ENCODE measurements at regions not wholly inside any gene's neighbourhood (a gene's known extent, or its start where the extent isn't known, plus 50 kb on each side); places are given as distances from the start of the nearest gene placed in this dataset.
"Not testable (repeated sequence)": the region's sequence is repeated elsewhere in the genome, so short reads cannot be mapped to it uniquely, and the experiment has no call there.

DNA sequence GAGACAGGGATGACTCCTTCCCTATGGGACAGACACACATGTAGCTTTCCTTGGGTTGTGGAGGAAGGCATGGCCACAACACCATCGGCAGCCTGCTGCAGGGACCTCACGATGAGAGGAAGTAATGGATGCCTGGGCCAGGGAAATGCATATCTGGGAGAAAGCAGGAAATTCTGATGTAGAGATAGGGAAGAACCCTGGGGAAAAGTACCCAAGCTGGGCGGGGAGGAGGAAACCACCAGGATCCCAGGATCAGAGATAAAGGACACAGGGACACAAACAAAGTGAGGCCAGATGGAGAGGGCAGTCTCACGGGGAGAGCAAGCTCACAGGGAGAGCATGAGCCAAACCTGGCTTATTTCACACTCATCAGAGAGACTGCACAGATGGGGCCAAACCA is 294.7 kb upstream of the TEKT4 start:
- DNase-seq = not testable (repeated sequence)

DNA sequence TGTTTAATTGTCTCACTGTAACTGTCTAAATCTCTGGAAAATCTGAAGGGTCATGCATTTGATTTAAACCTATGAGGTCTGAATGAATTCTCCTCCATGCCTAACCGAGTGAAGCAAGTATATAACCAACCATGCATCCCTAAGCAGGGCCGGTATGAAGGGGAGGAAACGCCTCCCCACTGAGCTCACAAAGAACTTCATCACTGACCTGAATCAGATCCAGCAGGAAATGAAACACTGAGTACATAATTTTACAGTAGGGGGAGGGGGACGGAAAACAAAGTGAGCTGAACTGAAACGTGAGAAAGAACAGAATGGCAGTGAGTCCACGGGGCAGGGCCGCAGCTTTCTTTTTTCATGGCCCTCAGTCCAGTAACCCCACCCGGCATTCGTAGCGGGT is 294.1 kb upstream of the TEKT4 start:
- not testable (repeated sequence) for DNase-seq

DNA sequence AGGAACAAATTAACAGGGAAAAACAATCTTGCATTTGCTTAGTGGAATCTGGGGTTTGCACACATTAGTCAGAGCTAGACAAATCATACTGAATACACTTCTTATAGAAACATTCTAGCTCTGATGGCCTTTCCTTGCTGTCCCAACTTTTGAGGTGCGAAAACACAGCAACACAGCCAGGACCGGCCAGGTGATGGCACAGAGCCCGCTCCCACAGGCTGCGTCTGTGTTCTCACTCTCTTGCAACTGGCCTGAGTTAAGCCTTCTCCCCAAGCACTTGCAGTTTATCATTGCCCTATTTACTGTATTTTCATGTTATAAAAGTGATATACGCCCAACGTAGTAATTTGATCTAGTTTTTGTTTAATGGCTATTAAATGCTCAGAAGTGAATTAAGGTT is 292.0 kb upstream of the TEKT4 start:
- DNase-seq = not testable (repeated sequence)

DNA sequence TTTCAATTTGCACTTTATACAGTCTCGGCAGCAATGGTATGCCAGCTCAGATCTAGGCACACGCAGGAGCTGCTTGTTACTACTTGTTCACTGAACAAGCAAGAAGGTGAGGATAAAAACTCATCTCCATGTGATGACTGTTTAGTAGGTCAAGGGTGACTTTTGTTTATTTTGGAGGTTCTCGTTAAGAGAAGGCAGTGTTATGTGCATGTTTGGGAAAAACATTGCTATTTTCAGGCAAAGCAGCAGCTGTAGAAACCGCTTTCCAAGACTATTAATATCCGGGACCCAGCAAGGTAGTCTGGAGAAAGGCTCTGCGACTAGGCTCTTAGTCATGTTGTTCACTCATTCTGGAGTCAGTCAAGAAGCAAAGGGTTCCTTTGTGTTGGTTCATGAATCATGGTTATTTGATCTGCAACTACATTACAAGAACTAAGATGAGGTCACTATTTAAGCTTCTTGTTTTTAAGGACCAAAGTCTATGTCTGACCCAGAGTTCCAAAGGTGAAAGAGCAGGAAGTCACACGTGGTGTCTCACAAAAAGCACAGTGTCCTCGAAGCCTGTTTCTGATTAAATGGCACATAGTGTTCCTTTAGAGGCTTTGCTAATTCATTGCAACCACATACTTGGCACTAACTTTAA is 288.0 kb upstream of the TEKT4 start:
- not testable (repeated sequence) for DNase-seq

DNA sequence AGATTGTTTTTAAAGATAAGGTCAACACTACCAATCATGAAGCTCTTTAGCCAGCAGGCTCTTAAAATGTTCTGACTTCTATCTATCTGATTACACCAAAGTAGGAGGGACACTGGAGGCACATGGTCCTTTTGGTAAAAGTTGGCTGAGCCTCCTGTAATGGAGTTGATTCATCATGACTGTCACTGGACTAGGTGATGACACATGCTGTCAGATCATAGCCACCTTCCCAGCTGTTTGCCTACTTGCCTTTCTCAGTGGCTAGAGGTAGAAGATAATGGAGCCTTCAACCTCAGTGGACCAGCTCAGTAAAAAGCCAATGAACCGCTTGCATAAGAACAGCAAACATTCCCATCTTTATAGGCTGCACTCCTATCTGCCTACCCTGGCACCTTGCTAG is 286.7 kb upstream of the TEKT4 start:
- DNase-seq = not testable (repeated sequence)

DNA sequence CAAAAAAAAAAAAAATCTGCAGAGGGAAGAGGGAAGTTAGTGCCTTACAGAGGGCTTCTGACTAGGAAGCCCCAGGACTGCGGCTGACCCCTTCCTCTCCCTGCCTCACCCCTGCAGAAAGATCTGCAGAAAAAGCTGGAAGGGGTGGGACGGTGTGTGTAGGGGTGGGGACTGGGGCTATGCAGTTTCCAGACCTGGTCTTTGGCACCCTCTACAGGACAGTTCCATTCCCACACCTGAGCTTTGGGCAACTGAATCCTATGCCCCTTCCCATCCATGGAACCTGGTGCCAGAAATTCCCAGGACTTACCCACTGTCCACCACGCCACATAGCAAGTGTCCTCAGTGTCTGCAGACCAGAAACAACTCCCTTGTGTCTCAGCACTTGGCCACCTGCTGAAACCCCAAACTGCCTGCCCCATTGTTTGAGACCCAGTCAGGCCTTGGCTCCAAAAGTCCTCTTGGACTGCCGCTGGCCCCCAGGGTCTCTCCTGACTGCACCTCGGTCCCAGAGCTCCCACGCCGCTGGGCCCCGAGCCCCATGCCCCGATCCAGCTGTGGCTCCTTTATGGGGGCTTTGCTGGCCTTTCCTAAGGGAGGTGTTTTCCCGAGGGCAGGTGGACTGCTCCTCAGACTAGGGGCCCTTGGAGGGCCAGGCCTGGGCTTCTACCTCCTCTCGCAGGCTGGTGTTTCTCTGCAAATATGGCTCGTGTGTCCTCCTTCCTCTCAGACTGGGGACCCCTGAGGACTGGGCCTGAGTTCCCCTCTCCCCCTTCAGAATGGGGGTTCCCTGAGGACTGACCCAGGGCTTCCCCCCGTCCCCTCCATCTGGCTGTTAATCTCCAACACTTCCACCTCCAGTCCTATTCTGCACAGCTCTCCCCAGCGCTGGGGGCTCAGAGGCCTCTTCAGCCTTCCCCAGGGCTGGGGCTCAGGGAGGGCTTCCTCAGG is 284.9 kb upstream of the TEKT4 start:
- peak; percentile 0 for DNase-seq

DNA sequence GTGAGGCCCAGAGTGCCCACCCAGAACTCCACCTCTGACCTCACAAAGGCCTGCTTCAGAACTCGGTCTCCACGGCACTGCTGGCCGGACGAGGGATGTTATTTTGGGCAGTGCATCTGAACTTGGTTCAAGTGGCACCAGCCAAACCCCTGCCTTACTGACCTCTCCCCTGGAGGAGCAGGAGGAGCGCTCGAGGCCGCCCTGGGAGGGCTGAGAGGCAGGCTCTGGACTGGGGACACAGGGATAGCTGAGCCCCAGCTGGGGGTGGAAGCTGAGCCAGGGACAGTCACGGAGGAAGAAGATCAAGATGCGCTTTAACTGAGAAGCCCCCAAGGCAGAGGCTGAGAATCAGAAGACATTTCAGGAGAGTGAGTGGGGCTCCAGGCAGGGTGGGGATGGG is 284.2 kb upstream of the TEKT4 start:
- DNase-seq = not testable (repeated sequence)

DNA sequence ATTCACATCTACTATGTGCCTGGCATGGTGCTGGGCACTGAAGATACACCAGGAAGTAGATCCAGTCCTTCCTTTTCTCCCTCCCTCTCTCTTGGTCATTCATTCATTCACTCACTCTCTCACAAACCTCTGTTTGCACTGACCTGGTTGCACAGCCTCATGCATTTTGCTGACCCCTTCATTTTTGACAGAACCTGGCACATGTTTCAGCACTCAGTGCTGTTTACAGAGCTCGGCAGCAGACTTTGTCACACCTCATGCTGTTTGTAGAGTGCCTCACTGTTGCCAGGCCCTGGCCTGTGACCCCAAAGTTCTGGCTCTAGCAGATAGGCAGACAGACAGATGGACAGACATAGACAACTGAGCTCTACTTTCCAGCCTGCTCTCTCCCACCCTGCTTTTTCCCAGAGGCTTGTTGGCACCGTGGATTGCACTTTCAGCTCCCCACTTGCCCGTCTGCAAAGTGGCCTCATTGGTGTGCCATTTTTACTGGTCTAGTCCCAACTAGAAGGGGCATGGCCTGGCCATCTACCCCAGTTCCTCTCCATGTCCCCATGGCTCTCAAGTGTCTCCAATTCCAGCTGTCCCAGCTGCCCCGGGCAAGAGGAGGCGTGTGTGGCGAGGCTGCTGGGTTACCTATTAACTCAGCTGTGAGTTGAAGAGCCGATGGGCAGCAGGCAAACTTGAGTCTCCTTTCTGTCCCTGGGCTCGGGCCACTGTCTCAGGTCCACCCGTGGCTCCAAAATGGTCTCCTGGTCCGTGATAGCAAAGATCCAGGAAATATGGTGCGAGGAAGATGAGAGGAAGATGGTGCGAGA is 277.0 kb upstream of the TEKT4 start:
- not testable (repeated sequence) for DNase-seq

DNA sequence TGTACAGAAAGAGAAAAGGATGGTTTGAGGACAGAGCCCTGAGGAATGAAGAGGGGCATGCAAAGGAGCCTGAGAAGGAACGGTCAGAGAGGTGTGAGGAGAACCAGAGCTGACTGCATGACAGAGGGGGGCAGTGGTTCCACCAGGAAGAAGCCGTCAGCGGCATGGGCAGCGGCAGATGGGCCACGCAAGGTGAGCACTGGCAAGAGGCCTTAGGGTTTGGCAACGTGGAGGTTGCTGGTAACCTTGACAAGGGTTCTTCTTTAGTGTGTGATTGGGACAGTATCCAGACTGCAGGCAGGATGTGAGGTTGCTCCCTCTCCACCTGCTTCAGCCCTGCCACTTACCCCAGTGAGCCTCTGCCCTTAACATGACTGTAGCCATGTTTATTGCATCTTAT is 275.3 kb upstream of the TEKT4 start:
- DNase-seq = not testable (repeated sequence)

DNA sequence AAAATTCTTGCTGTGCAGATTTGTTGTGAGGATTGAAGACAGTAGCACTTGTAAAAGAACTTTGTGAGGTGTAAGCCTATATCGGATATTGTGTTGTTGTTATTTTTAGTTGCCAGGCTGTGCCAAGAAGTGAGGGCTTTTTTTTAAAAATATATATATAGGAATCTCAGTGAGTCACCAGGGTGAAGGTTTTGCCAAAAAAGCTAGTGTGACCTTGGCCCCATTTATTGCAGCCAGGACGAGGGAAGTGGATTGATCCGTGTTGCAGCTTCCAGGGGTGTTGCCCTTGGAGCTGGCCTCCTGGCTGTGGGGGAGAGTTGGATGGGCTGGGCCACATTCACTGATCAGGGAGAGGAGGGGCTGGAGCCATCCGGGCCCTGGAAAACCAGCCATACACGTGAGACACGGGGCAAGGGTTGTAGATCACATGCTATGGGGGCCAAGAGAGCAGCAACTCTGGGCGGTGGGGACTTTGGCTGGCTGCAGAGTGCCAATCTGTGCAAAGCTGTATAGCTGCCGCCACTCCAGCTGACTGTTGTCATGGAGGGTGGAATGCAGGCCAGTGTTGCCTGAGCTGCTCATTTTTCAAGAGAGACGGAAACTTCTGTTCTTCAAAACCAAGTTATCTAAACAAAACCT is 273.0 kb upstream of the TEKT4 start:
- DNase-seq = not testable (repeated sequence)

DNA sequence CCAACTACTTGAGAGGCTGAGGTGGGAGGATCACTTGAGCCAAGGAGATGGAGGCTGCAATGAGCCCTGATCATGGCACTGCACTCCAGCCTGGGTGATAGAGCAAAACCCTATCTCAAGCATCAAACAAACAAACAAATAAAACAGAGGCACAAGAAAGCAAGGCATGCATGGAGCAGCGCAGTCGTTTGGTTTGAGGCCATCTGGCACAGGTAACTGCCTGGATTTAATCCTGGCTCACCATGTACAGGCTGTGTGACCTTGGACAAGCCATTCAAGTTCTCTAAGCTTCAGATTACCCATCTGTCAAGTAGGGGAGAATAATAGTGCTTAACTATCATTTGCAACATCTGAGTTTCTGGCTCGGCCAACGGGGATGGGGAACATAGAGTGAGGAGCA is 270.3 kb upstream of the TEKT4 start:
- DNase-seq = not testable (repeated sequence)

DNA sequence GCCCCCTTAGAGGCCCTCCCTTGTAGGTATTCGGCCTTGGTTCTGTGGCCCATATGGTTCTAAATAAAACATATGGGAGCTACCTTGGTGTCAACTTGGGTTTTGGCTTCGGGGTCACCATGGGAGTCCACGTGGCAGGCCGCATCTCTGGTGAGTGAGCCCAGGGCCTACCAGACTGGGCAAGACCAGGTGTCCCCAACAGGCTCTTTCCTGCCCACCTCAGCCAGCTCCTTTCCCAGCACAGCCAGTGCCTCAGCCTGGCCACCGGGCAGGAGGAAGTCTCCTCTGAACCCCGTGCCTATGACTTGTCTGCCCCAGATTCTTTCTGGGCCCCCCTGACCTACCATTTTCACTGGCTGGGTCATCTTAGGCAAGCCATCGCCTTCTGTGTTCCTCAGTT is 268.8 kb upstream of the TEKT4 start:
- DNase-seq = no peak

DNA sequence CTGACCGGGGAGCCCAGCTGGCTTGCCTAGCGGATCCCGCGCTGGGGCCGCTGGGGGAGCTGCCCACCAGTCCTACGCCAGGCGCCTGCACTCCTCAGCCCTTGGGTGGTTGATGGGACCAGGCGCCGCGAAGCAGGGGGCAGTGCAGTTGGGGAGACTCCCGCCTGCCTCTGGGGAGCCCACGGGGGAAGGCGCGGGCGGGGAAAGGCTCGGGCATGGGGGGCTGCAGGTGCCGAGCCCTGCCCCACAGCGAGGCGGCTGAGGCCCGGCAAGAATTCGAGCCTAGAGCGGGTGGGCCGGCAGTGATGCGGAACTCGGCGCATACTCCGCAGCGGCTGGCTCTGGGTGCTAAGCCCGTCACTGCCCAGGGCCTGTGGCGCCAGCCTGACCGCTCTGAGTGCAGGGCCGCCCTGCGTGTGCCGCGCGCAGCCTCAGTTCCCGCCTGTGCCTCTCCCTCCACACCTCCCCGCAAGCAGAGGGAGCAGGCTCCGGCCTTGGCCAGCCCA is 249.1 kb upstream of the TEKT4 start:
- DNase-seq = no peak

DNA sequence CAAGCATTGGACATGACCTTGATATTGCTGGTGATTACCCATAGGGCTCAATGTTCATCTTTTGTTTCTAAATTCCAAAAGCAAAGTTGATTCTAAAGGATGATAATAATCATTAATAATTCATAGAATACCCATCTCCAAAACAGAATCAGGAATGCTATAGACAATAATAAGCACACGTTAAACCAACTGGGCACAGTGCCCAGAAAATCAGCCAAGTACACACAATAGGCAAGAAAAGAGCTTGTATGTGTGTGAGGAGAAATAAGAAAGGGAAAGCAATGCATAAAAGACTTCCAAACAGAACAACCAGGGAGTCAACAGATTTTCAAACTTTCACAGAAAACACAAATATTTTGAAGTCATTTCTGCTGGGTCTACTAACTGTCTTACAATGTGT is 242.3 kb upstream of the TEKT4 start:
- DNase-seq = not testable (repeated sequence)

DNA sequence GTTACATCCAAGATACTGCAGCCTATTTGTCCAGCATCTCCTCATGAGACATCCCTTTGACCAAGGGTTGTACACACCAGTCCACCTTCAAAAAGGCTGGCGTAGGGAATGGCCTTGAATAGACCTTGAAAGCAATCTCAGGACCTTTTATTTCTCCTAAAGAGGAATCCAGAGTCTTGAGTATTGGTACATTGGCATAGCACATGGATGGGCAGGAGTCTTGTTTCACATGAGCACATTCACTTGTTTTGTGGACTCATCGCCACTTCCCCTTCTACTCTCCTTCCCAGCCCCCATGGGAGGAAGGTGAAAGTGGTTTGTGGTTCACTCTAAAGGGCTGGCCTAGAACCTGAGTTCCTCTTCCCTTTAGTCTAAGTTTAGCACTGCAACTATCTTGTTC is 229.8 kb upstream of the TEKT4 start:
- DNase-seq = not testable (repeated sequence)

DNA sequence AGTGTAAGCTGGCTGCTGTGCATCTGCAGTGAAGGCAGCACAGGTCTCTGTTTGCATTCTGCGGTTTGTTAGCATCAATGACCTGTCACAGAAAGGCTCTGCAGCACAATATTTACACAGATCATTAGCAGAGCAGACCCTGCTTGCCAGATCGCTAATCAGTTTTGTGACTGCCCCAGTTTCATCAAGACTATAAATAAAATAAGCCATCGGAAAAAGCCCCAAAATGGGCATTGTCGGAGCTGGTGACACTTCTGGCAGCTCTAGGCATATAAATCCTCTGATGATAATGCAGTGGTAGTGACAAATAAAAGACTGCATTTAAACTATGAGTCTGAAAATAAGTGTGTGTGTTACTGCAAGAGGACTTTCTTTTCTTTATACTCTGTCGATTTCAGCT is 219.1 kb upstream of the TEKT4 start:
- not testable (repeated sequence) for DNase-seq

DNA sequence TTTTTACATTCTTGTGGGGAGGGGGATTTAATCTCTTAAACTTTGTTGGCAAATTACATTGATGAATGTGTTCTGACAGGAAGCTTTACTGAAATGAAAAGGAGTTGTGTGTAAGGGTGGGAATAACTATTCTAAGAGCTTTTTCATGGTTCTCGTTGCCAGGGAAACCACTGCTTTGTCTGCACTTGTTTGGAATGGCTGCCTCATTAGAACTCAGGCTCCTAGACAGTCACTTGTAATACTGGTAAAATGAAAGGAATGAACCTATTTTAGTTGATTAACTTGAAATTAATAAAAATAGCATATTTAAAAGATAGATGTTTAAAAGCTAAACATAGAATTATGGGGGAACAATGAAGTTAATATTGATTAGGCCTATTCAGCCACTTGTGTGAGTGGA is 201.4 kb upstream of the TEKT4 start:
- not testable (repeated sequence) for DNase-seq

DNA sequence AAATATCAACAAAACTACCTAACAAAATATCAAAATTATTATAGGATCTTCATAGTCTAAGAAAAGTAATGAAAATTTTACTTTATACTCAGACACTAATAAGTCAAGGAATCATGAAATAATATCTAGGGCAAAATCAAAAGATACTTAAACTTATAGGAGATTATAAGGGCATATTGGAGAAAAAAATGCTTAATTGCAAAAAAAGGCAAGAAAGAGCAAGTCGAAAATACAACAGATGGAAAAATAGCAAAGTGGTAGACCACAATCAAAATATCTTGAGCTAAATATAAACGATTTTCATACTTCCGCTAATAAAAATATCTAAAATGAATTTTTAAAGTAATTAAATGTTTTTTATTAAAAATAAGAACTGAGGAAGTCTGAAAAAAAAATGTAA is 177.0 kb upstream of the TEKT4 start:
- not testable (repeated sequence) for DNase-seq

DNA sequence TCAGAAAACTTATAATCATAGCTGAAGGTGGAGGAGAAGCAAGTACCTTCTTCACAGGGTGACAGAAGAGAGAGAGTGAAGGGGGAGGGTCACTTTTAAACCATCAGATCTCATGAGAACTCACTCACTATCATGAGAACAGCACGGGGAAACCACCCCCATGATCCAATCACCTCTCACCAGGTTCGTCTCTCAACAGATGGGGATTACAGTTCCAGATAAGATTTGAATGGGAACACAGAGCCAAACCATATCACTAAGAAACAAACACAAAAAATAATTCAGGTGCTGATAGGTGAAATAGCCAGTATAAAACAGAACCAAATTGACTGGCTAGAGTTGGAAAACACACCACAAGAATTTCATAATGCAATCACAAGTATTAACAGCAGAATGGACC is 162.2 kb upstream of the TEKT4 start:
- DNase-seq = not testable (repeated sequence)

DNA sequence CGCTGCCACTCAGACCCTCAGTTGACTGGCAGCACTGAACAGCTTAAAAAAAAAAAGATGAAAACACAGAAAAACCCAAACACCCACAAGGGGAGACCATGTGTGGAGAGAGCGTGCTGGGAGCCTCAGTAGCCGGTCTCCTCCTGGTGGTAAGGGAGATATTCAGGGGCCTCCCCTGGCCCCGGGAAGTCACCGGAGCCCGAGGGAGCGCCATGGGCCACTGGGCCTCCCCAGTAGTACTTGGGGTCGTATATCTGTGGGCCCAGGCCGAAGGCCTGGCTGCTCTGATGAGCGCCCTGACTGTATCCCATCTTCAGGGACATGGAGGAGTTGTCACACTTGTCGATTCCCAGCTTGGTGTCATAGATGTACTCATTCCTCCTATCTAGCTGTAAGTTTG is 145.7 kb upstream of the TEKT4 start:
- no peak for DNase-seq

DNA sequence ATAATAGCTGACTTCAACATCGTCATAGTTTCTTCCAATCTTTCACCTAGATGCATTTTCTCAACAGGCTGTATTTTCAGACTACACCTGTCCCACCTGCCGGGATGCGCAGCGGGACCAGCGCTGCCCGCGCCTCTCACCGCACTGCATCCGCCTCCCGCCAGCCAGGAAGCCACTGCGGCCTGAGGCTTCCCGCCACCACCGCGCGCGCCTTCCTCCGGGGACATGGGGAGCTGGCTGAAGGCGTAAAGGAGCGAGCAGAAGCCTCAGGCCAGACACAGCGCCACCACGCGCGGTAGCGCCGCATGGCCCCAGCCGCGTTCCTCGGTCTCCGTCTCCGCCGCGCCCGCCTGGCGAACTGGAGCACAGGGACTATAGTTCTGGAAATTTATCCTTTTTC is 135.7 kb upstream of the TEKT4 start:
- DNase-seq = not testable (repeated sequence)

DNA sequence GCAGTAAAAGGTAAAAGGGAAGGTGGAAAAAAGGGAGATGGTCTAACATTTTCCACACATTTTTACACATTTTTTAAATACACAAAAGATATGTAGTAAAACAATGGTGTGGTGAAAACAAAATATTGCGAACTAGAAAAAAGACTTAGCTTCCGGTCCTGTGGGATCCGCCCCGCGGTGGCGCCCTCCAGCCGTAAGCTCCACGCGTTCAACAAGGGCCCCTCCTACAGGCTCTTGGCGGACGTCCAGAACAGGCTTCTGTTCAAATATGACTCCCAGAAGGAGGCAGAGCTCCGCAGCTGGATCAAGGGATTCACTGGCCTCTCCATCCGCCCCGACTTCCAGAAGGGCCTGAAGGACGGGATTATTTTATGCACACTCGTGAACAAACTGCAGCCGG is 134.1 kb upstream of the TEKT4 start:
- not testable (repeated sequence) for DNase-seq

Data from NCI-H2227 treated with DMSO at 0.1 percent for 48 hours (cell line).